H1 (cell line): ENCODE measurements at regions not wholly inside any gene's neighbourhood (a gene's known extent, or its start where the extent isn't known, plus 50 kb on each side); places are given as distances from the start of the nearest gene placed in this dataset.

ENCODE experiments used
- CTCF ChIA-PET: fragments of 300-600 bp; sonication (Branson Sonifier 250); formaldehyde crosslinking; loops from one replicate; lab custom pipeline; 2021; ENCODE audit not compliant: partially characterized antibody; lab: Charles Lee
- POLR2A ChIA-PET: fragments of 300-600 bp; sonication (Branson Sonifier 250); formaldehyde crosslinking; loops from one replicate; lab custom pipeline; 2021; ENCODE audit warnings: inconsistent platforms; ENCODE audit not compliant: partially characterized antibody; lab: Charles Lee
- DNase-seq, 2 experiments: peaks; one replicate each; pipeline versions ENCODE4 v3.0.0 to v3.0.0-alpha.2; 2010 to 2022; ENCODE audit warnings: low spot score in 2 of 2, low read depth in 1 of 2, mixed read lengths in 1 of 2
- FAIRE-seq: peaks from 2 replicates; lab custom pipeline; 2011; peaks lifted over from hg19 to GRCh38; lab: Jason Lieb, UNC
- H2AFZ ChIP-seq: 2 replicates; pipeline ENCODE4 v1.8.1; 2012; ENCODE audit warnings: low read length, inconsistent platforms
- H2AK5ac ChIP-seq: 2 replicates; pipeline ENCODE4 v1.6.1; 2013; ENCODE audit warnings: low read depth, low read length
- H2BK120ac ChIP-seq: replicated peaks from 2 replicates; pipeline ENCODE3; 2013; ENCODE audit warnings: low read depth, low read length, inconsistent platforms
- H2BK12ac ChIP-seq: 2 replicates; pipeline ENCODE4 v1.6.1; 2013; ENCODE audit warnings: low read depth, low read length
- H2BK15ac ChIP-seq: 2 replicates; pipeline ENCODE4 v1.6.1; 2013; ENCODE audit warnings: low read length
- H2BK20ac ChIP-seq: 2 replicates; pipeline ENCODE4 v1.6.1; 2013; ENCODE audit warnings: low read length
- H2BK5ac ChIP-seq: 2 replicates; pipeline ENCODE4 v1.6.1; 2013; ENCODE audit warnings: low read depth, low read length
- H3K14ac ChIP-seq: 2 replicates; pipeline ENCODE4 v1.6.1; 2013; ENCODE audit warnings: inconsistent platforms; ENCODE audit not compliant: insufficient read length
- H3K18ac ChIP-seq: 2 replicates; pipeline ENCODE4 v1.6.1; 2013; ENCODE audit warnings: low read length; ENCODE audit errors: extremely low read depth
- H3K23ac ChIP-seq: 2 replicates; pipeline ENCODE4 v1.6.1; 2013; ENCODE audit warnings: inconsistent platforms; ENCODE audit not compliant: insufficient read length
- H3K23me2 ChIP-seq: 2 replicates; pipeline ENCODE4 v1.6.1; 2013; ENCODE audit warnings: low read depth, low read length
- H3K27ac ChIP-seq: 2 replicates; pipeline ENCODE4 v1.6.1; 2011; ENCODE audit warnings: low read depth, low read length, inconsistent platforms
- H3K27me3 ChIP-seq, 4 experiments: replicated peaks in 1 of 4; 1 replicate in 1 of 4; 2 replicates in 3 of 4; pipeline versions ENCODE4 v1.6.1 to v1.8.1; 2011 to 2013; ENCODE audit warnings: low read length in 3 of 4, mild to moderate bottlenecking in 3 of 4, inconsistent platforms in 2 of 4, mixed read lengths in 2 of 4, moderate library complexity in 1 of 4; ENCODE audit not compliant: control insufficient read depth in 3 of 4, insufficient read depth in 3 of 4; ENCODE audit errors: extremely low read depth in 1 of 4
- H3K36me3 ChIP-seq, 4 experiments: 2 replicates each; pipeline versions ENCODE4 v1.6.1 to v1.8.1; 2011 to 2013; ENCODE audit warnings: mild to moderate bottlenecking in 4 of 4, low read length in 3 of 4, moderate library complexity in 2 of 4, control low read depth in 1 of 4, inconsistent platforms in 1 of 4; ENCODE audit not compliant: insufficient read depth in 4 of 4, control insufficient read depth in 2 of 4
- H3K4ac ChIP-seq: replicated peaks from 2 replicates; pipeline ENCODE3; 2013; ENCODE audit warnings: low read length, low read depth, mixed read lengths, inconsistent platforms; ENCODE audit not compliant: insufficient read length
- H3K4me1 ChIP-seq, 4 experiments: replicated peaks in 1 of 4; 1 replicate in 1 of 4; 2 replicates in 3 of 4; pipeline versions ENCODE4 v1.6.1 to v1.8.1; 2011 to 2013; ENCODE audit warnings: low read length in 3 of 4, inconsistent platforms in 2 of 4, mixed read lengths in 1 of 4; ENCODE audit not compliant: insufficient read depth in 4 of 4, control insufficient read depth in 3 of 4
- H3K4me2 ChIP-seq, 2 experiments: 2 replicates each; pipeline versions ENCODE4 v1.6.1 to v1.8.1; 2011 to 2013; ENCODE audit warnings: low read depth in 2 of 2, low read length in 2 of 2, control low read depth in 1 of 2, inconsistent platforms in 1 of 2, mild to moderate bottlenecking in 1 of 2; ENCODE audit not compliant: insufficient read depth in 1 of 2
- H3K4me3 ChIP-seq, 4 experiments: fragments of 200-600, 300-600 bp in 1 of 4; sonication (generic), shearing (Covaris generic), sonication (Bioruptor Twin) in 1 of 4; 2 replicates each; pipeline versions ENCODE4 v1.5.1 to v1.8.1; 2011 to 2016; ENCODE audit warnings: low read length in 4 of 4, low read depth in 3 of 4, control low read depth in 2 of 4, inconsistent platforms in 2 of 4, mild to moderate bottlenecking in 2 of 4, mixed read lengths in 1 of 4, moderate library complexity in 1 of 4; ENCODE audit not compliant: insufficient read depth in 2 of 4; ENCODE audit errors: extremely low read depth in 1 of 4
- H3K56ac ChIP-seq: replicated peaks from 2 replicates; pipeline ENCODE3; 2013; ENCODE audit warnings: low read depth, mild to moderate bottlenecking, mixed read lengths, low read length, inconsistent platforms; ENCODE audit not compliant: insufficient read length
- H3K79me1 ChIP-seq: 2 replicates; pipeline ENCODE4 v1.6.1; 2013; ENCODE audit warnings: low read depth, low read length, control low read depth
- H3K79me2 ChIP-seq, 2 experiments: 2 replicates each; pipeline versions ENCODE4 v1.6.1 to v1.8.1; 2012 to 2013; ENCODE audit warnings: low read length in 2 of 2, mild to moderate bottlenecking in 2 of 2, inconsistent platforms in 1 of 2; ENCODE audit not compliant: insufficient read depth in 2 of 2, control insufficient read depth in 1 of 2
- H3K9ac ChIP-seq, 4 experiments: replicated peaks in 1 of 4; 1 replicate in 1 of 4; 2 replicates in 3 of 4; pipeline versions ENCODE4 v1.6.1 to v1.8.1; 2011 to 2013; ENCODE audit warnings: low read depth in 3 of 4, low read length in 3 of 4, control low read depth in 2 of 4, mild to moderate bottlenecking in 2 of 4, moderate library complexity in 2 of 4, inconsistent platforms in 1 of 4; ENCODE audit errors: extremely low read depth in 1 of 4
- H3K9me3 ChIP-seq, 2 experiments: 2 replicates each; pipeline versions ENCODE4 v1.6.1 to v1.8.1; 2012 to 2013; ENCODE audit warnings: mild to moderate bottlenecking in 2 of 2, moderate library complexity in 2 of 2, control low read depth in 1 of 2, inconsistent platforms in 1 of 2, low read depth in 1 of 2, low read length in 1 of 2, mixed read lengths in 1 of 2; ENCODE audit not compliant: insufficient read depth in 2 of 2
- H4K20me1 ChIP-seq, 2 experiments: replicated peaks in 1 of 2; 2 replicates each; pipeline versions ENCODE3 to v1.8.1; 2011 to 2013; ENCODE audit warnings: inconsistent platforms in 2 of 2, low read length in 2 of 2, mild to moderate bottlenecking in 1 of 2; ENCODE audit not compliant: insufficient read depth in 2 of 2, control insufficient read depth in 1 of 2
- H4K5ac ChIP-seq: 2 replicates; pipeline ENCODE4 v1.6.1; 2013; ENCODE audit warnings: low read length, low read depth, mixed read lengths, inconsistent platforms; ENCODE audit not compliant: insufficient read length
- H4K8ac ChIP-seq: 2 replicates; pipeline ENCODE4 v1.8.0; 2013; ENCODE audit warnings: mild to moderate bottlenecking, moderate library complexity, low read length, inconsistent platforms; ENCODE audit not compliant: insufficient read depth; ENCODE audit errors: extremely low read depth
- H4K91ac ChIP-seq: replicated peaks from 2 replicates; pipeline ENCODE3; 2013; ENCODE audit warnings: low read length, mixed read lengths, inconsistent platforms; ENCODE audit not compliant: insufficient read length
- ATF3 ChIP-seq: IDR thresholded peaks from 2 replicates; pipeline ENCODE4 v1.6.1; 2011; ENCODE audit warnings: low read depth, mild to moderate bottlenecking, low read length; ENCODE audit not compliant: insufficient read depth
- CHD2 ChIP-seq: IDR thresholded peaks from 2 replicates; pipeline ENCODE4 v1.6.1; 2012; ENCODE audit warnings: low read length, improper control_type of control experiment
- CREB1 ChIP-seq: IDR thresholded peaks from 2 replicates; pipeline ENCODE4 v1.6.1; 2012; ENCODE audit warnings: inconsistent platforms
- GTF2F1 ChIP-seq: IDR thresholded peaks from 2 replicates; pipeline ENCODE4 v1.6.1; 2012; ENCODE audit warnings: low read depth, low read length, improper control_type of control experiment, borderline replicate concordance
- KDM4A ChIP-seq: IDR thresholded peaks from one replicate; pipeline ENCODE4 v1.7.1; 2012; ENCODE audit warnings: low read depth, mild to moderate bottlenecking, moderate library complexity, low read length, inconsistent platforms; ENCODE audit not compliant: severe bottlenecking
- NANOG ChIP-seq: IDR thresholded peaks from 2 replicates; pipeline ENCODE4 v1.6.1; 2011; ENCODE audit warnings: low read length, low read depth, mild to moderate bottlenecking, inconsistent platforms; ENCODE audit not compliant: insufficient read depth, poor library complexity, severe bottlenecking
- NRF1 ChIP-seq: IDR thresholded peaks from 2 replicates; pipeline ENCODE4 v1.6.1; 2011; ENCODE audit warnings: mild to moderate bottlenecking, low read depth, low read length, improper control_type of control experiment
- POLR2AphosphoS5 ChIP-seq: IDR thresholded peaks from 2 replicates; pipeline ENCODE4 v1.6.1; 2011; ENCODE audit warnings: low read depth, low read length
- SP1 ChIP-seq: IDR thresholded peaks from 2 replicates; pipeline ENCODE4 v1.6.1; 2011; ENCODE audit warnings: low read depth, low read length
- TCF12 ChIP-seq: IDR thresholded peaks from 2 replicates; pipeline ENCODE4 v1.6.1; 2011; ENCODE audit warnings: low read depth, mild to moderate bottlenecking, low read length
- WGBS, 2 experiments: shearing (Covaris generic) in 1 of 2; methylation state at CpG; one replicate each; pipeline versions ENCODE4 v1.1.6 to v1.1.7; 2013 to 2015; ENCODE audit warnings: low lambda C conversion rate in 2 of 2, mixed read lengths in 2 of 2, inconsistent platforms in 1 of 2, low coverage in 1 of 2, missing lambda C conversion rate in 1 of 2; ENCODE audit not compliant: insufficient replicate concordance in 2 of 2, insufficient coverage in 1 of 2, insufficient read length in 1 of 2; ENCODE audit errors: extremely low coverage in 1 of 2, missing lambda C conversion rate in 1 of 2; 5-methylcytosine and 5-hydroxymethylcytosine counted together
- TF ChIP-seq, protein P1 (sequence below): IDR thresholded peaks from 2 replicates; pipeline ENCODE4 v1.6.1; 2011; ENCODE audit warnings: low read length, improper control_type of control experiment

GRCh38 chr2:19282305-19282704 lies 76.1 kb downstream of the OSR1 start:
- H2AFZ ChIP-seq = no peak overlapping the region

More at GRCh38 chr2:19282305-19282704, 76.1 kb downstream of the OSR1 start:
- H2BK120ac ChIP-seq = no peak overlapping the region
- H2BK20ac ChIP-seq = no peak overlapping the region
- no peaks in the 10 kb centered on the region for H3K27me3 ChIP-seq
- no peak overlapping the region for H3K23ac ChIP-seq
- no peak overlapping the region for H4K5ac ChIP-seq
- no peak overlapping the region for H3K4me2 ChIP-seq
- WGBS, 2 experiments = 97% methylated on average over 4 of the region's 4 CpGs; no CpG with 5 or more reads in 1 of the 2 experiments
- H3K36me3 ChIP-seq = no peaks in the 10 kb centered on the region
- H2AK5ac ChIP-seq = no peak overlapping the region
- POLR2A ChIA-PET = no interaction called here
- H3K56ac ChIP-seq = no peak overlapping the region
- no peak for DNase-seq
- no peak overlapping the region for H3K4me3 ChIP-seq
- no peak overlapping the region for H3K14ac ChIP-seq
- H3K27ac ChIP-seq = no peak overlapping the region
- no peak for FAIRE-seq
- no peak overlapping the region for H3K9ac ChIP-seq
- H4K91ac ChIP-seq = no peak overlapping the region
- no peaks in the 10 kb centered on the region for H3K79me1 ChIP-seq
- no peaks in the 10 kb centered on the region for H3K4me1 ChIP-seq
- no peak overlapping the region for H2BK5ac ChIP-seq
- H2BK12ac ChIP-seq = no peak overlapping the region
- no peak overlapping the region for H3K4ac ChIP-seq
- no peaks in the 10 kb centered on the region; the same call in 1 of the 2 replicates for H3K23me2 ChIP-seq
- no peaks in the 10 kb centered on the region for H3K9me3 ChIP-seq
- no peak overlapping the region for H3K18ac ChIP-seq
- no peak overlapping the region for H4K8ac ChIP-seq
- H2BK15ac ChIP-seq = no peak overlapping the region
- no peak for TF ChIP-seq GTF2F1
- TF ChIP-seq CHD2 = no peak
- no peak for TF ChIP-seq NRF1
- TF ChIP-seq CREB1 = no peak
- no peak for TF ChIP-seq POLR2AphosphoS5
- no peak for TF ChIP-seq TCF12
- no peak for TF ChIP-seq NANOG
- TF ChIP-seq, protein P1, sequence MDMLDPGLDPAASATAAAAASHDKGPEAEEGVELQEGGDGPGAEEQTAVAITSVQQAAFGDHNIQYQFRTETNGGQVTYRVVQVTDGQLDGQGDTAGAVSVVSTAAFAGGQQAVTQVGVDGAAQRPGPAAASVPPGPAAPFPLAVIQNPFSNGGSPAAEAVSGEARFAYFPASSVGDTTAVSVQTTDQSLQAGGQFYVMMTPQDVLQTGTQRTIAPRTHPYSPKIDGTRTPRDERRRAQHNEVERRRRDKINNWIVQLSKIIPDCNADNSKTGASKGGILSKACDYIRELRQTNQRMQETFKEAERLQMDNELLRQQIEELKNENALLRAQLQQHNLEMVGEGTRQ = no peak
- no peak for TF ChIP-seq KDM4A
- no peak for TF ChIP-seq ATF3
- TF ChIP-seq SP1 = no peak
- no peaks in the 10 kb centered on the region for H4K20me1 ChIP-seq
- H3K79me2 ChIP-seq = no peaks in the 10 kb centered on the region
- CTCF ChIA-PET = interaction anchor here (1.3 kb wide), 1 partner anchor 51 kb away, joined by 3 read pairs; no protein-coding TSS in a partner anchor
